Neural crest cell (in vitro differentiated cells): ENCODE measurements at regions not wholly inside any gene's neighbourhood (a gene's known extent, or its start where the extent isn't known, plus 50 kb on each side); places are given as distances from the start of the nearest gene placed in this dataset.

Experiments
- DNase-seq: peaks from one replicate; pipeline ENCODE4 v3.0.0; 2021; ENCODE audit warnings: low read depth, mixed read lengths, low spot score
- H3K27ac Mint-ChIP-seq: one replicate; pipeline ENCODE4 v1.8.0; 2021; ENCODE audit warnings: mild to moderate bottlenecking, mixed read lengths; ENCODE audit not compliant: unreplicated experiment
- H3K27me3 Mint-ChIP-seq: 2 replicates; pipeline ENCODE4 v1.8.0; 2021; ENCODE audit warnings: low read depth, mild to moderate bottlenecking, mixed read lengths
- H3K36me3 Mint-ChIP-seq: 2 replicates; pipeline ENCODE4 v1.8.0; 2021; ENCODE audit warnings: low read depth, mild to moderate bottlenecking, mixed read lengths
- H3K4me1 Mint-ChIP-seq: 2 replicates; pipeline ENCODE4 v1.8.0; 2021; ENCODE audit warnings: mixed read lengths
- H3K4me3 Mint-ChIP-seq: one replicate; pipeline ENCODE4 v1.8.0; 2021; ENCODE audit warnings: mild to moderate bottlenecking, mixed read lengths
- H3K9me3 Mint-ChIP-seq: 2 replicates; pipeline ENCODE4 v1.8.0; 2021; ENCODE audit warnings: mixed read lengths
- CTCF ChIP-seq: fragments of 200-600 bp; sonication (generic); conservative IDR thresholded peaks from 2 replicates; pipeline ENCODE4 v1.5.0; 2021; ENCODE audit warnings: antibody characterized with exemption, mild to moderate bottlenecking

GRCh38 chr13:50729177-50729576 lies 114.3 kb downstream of the DLEU7 start:
- H3K4me3 Mint-ChIP-seq: no peak overlapping the region
- peaks cover 10% of the 10 kb centered on the region for H3K4me1 Mint-ChIP-seq
- peaks cover 11% of the 10 kb centered on the region for H3K9me3 Mint-ChIP-seq
- no peak overlapping the region for H3K27ac Mint-ChIP-seq
- TF ChIP-seq CTCF: no peak
- peaks cover 12% of the 10 kb centered on the region for H3K36me3 Mint-ChIP-seq
- H3K27me3 Mint-ChIP-seq: no peaks in the 10 kb centered on the region
- no peak for DNase-seq

GRCh38 chr13:50730496-50731351 lies 112.8 kb downstream of the DLEU7 start:
- no peak overlapping the region for H3K27ac Mint-ChIP-seq
- no peak overlapping the region for H3K4me3 Mint-ChIP-seq
- peaks cover 11% of the 10 kb centered on the region for H3K9me3 Mint-ChIP-seq
- peaks cover 12% of the 10 kb centered on the region for H3K36me3 Mint-ChIP-seq
- no peaks in the 10 kb centered on the region for H3K27me3 Mint-ChIP-seq
- H3K4me1 Mint-ChIP-seq: peaks cover 12% of the 10 kb centered on the region
- DNase-seq: no peak
- no peak for TF ChIP-seq CTCF

- TF ChIP-seq CTCF: no peak
- Mint-ChIP-seq H3K27me3 (no peaks in the 10 kb centered on the region), H3K4me3 (no peak overlapping the region), H3K36me3 (peaks cover 12% of the 10 kb centered on the region), H3K27ac (no peak overlapping the region), H3K9me3 (peaks cover 15% of the 10 kb centered on the region), H3K4me1 (peaks cover 16% of the 10 kb centered on the region)
- no peak for DNase-seq
Observed at GRCh38 chr13:50731400-50731799, 112.1 kb downstream of the DLEU7 start.

GRCh38 chr13:50732712-50733111 lies 110.8 kb downstream of the DLEU7 start:
- no peak overlapping the region for H3K27ac Mint-ChIP-seq
- TF ChIP-seq CTCF: no peak
- H3K4me1 Mint-ChIP-seq: peaks cover 16% of the 10 kb centered on the region
- peaks cover 15% of the 10 kb centered on the region for H3K9me3 Mint-ChIP-seq
- no peak for DNase-seq
- H3K27me3 Mint-ChIP-seq: no peaks in the 10 kb centered on the region
- H3K4me3 Mint-ChIP-seq: no peak overlapping the region
- H3K36me3 Mint-ChIP-seq: peaks cover 12% of the 10 kb centered on the region

- Mint-ChIP-seq H3K36me3 (peaks cover 12% of the 10 kb centered on the region), H3K27ac (no peak overlapping the region), H3K27me3 (no peaks in the 10 kb centered on the region), H3K9me3 (peaks cover 15% of the 10 kb centered on the region), H3K4me3 (no peak overlapping the region), H3K4me1 (peaks cover 16% of the 10 kb centered on the region)
- no peak for DNase-seq
- TF ChIP-seq CTCF: no peak
Observed at GRCh38 chr13:50733392-50733791, 110.1 kb downstream of the DLEU7 start.
